ENCODE measurements at regions not wholly inside any gene's neighbourhood (a gene's known extent, or its start where the extent isn't known, plus 50 kb on each side); places are given as distances from the start of the nearest gene placed in this dataset.
"Not testable (repeated sequence)": the region's sequence is repeated elsewhere in the genome, so short reads cannot be mapped to it uniquely, and the experiment has no call there.

DNA sequence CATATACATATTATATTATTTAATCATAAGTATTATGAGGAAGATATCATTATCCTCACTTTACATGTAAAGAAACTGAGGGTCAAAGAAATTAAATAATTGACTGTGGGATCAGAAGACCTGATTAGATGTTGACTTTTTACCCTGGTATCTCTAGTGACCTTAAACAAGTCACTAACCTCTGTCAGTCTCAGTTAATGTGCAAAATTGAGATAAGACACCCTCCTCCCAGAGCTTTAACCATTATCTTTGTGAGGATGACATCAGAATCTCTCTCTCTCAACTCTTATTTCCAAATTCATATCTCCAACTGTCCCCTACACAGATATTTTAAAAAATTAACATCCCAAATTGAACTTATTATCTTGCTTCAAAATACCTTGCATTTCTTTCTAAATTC lies 177.8 kb downstream of the KLHL28 start:
- DNase-seq = no peak

DNA sequence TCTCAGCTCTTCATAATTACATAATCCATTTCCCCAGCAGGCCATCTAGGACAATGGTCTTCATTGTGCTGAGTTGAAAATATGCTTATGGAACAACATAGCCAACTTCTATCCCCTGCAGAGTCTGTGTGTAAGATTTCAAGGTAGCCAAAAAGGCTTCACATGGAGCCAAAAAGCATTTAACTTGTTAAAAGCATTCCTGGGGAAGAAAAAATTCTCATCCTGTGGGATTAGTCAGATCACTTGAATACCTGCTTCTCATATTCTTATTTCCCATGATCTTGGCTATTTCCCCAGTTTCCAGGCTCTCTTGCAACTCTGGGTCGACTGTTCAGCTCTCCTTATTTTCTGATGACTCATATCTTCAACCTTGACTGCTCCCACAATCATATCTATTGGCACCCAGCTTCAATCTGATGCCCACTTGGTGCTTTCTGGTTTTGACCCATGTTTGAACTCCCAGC lies 178.9 kb downstream of the KLHL28 start:
- DNase-seq = no peak

DNA sequence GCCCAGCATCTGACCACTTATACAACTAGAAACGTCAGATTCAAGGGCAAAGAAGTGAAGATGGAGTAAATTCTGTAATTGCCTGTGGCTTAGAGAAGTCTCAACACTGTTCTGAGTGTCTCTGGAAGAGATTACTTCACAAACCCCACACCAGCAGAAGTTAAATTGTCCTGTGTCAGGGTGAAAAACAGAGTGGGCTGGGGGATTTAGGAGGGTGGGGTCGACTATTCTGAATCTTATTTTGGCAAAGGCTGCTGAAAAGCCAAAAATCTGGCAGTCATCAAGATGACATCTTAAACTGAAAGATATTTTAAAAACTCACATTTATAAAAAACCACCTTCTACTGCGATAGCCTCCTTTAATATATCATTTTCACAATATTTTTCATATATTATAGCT lies 180.8 kb downstream of the KLHL28 start:
- DNase-seq = no peak

DNA sequence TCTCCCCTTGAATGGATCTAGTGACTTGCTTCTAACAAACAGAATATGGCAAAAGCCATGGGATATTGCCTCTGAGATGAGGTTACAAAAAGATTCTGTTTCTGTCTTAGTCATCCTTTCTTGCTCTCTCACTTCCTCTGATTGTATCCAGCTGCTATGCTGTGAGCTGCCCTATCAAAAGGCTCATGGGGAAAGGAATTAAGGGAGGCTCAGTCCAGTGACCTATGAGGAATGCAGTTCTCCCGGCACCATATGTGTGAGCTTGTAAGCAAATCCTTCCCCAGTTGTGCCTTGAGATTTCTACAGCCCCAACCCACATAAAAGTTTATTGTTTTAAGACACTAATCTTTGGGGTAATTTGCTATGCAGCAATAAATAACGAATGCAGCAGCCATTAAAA lies 183.1 kb downstream of the KLHL28 start:
- DNase-seq = no peak

DNA sequence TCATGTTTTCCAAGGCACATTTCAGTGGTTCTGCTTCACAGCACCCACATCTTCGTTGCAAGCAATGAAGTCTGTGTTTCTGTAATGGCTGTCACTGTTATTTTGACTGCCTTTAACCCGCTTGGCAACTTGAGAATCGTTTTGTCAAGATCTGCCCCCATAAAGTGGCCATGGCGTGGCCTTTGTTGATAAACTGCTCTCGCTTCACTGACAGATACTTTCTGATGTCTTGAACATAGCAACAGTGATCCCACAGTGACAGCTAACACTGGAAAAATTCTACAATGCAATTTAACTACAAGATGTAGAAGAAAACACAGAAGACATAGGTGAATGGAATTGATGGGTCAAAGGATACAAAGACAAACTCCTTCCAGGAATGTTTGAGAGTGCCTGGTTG lies 184.2 kb downstream of the KLHL28 start:
- no peak for DNase-seq

DNA sequence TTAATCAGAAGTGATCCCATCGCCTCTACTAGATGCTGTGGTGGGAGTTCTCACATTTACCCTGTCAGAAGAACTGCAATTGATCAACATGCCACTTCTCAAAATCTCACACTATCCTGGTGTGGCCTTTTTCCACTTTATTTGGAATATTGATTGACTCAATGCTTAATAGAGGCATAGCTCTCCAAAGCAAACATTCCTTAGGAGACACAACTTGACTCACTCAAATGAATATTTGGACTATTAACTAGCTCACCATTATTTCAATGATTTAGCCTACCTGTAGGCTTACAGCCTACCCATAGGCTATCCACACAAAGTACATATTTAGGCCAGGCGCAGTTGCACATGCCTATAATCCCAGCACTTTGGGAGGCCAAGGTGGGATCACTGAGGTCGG lies 186.5 kb downstream of the KLHL28 start:
- DNase-seq = no peak

DNA sequence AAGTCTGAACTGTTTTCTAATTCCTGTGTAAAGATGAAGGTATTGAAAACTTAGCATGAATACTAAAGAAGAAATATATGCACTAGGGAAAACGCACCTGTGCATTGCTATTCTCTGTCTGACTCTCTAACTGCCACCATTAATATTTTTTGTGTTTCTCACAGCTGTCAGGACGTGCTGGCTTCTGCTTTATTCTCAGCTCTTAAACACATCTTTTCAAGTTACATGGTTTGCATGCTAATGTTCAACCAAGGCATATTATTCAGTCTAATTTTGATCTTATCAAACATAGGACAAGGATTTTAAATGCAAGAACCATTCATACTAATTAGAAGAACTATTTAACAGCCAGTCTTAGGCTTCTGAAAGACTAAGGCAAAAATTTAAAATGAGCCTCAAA lies 187.4 kb downstream of the KLHL28 start:
- no peak for DNase-seq

DNA sequence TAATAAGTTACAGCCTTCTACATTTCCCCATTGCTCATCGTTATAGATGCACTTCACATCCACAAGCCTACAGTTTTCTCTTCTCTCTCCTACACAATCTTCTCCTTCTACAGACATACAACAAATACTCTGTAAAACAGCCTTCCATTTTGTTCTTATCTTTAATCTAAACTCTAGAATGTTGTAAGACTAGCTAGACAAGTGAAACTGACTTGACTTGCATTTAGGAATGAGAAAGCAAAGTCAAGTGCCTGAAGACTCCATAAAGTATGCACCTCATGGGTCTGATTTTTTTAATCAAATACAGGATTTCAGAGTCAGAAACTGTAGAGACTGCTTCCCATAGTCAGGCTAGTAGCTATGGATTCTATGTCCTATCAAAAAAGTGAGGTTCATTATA lies 190.3 kb downstream of the KLHL28 start:
- no peak for DNase-seq

DNA sequence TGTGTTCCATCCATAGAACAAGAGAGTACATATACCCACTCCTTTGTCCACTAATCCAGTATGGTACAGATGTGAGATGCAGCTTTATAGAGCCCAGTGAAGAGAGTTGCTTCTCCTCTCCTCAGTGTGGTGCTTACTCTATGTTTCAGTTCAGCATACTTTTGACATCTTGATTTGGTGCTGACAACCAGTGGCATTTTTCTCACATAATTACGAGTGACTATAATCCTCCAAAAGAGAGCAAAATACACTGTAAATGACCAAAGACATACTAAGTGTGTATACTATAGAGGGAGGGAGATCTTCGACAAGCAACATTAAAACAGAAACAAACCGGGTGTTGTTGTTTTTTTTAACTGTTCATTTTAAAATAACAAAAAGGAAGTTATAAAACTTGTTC lies 191.5 kb downstream of the KLHL28 start:
- DNase-seq = no peak

DNA sequence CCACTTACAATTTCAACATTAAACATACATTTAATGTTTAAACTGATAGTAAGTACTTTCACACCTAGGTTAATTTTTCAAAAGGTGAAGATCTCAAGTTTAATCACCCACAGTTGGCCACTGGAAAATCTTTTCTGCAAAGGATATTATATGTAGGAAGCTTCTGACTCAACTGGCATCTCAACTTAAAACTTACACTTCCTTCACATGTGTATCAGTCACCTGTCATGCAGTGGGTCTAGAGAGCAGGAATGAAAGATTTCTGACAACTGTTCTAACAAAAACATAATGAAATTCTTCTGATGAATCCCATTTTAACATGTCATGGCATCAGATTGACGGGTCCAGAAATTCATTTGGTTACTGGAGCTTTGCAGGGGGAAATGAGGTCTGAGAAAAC lies 192.8 kb downstream of the KLHL28 start:
- peak; percentile 33 for DNase-seq

DNA sequence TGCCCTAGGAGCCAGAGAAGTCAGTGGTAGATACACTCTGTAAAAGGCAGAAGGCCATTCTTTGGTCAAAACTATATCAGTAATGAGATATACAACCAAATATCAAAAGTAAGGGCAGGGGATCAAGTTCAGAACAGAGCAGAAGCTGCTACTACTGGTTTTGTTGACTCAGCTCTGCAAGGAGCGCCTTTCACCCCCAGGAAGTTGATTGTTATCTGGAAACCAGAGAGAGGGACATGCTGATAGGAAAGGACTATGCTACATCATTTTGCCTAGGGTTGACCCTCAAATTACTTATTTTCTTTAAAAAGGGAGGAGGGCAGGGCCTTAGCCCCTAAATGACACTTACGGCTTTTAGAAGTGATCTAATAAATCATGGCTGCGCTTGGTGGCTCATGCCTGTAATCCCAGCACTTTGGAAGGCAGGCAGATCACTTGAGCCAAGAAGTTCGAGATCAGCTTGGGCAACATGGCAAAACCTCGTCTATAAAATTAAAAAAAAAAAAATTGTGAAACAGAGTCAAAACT lies 194.0 kb downstream of the KLHL28 start:
- DNase-seq = no peak

DNA sequence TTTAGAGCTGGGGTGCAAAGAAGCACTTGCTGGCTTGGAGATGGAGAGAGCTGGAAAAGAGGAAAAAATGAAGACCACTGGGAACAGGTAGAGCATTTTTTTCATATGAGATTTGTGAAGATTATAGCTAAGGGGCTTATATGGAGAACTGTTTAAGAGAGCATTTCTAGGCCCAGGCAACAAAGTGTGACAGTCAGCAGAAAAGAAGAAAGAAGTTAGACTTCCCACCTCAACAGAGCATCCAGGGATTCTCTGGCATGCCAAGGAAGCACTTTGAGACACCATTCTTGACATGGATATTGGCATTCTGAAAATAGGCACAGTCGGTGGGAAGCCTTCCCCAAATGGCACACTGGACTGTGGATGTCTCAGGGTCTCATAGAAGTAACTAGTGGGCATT lies 195.5 kb downstream of the KLHL28 start:
- DNase-seq = no peak

DNA sequence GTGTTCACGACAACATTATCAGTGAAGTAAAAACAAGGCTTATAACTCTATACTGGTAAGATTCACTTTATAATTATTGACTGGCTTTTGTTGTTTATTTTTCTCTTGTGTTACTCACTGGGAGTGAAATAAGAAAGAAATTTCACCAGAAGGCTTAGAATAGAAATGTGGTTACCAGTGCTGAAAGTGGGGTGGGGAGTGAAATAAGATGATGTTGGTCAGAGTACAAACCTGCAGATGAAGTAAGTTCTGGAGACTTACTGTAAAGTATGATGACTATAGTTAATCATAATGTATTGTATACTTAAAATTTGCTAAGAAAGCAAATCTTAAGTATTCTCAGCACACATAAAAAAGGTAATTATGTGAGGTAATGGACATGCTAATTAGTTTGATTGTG lies 198.4 kb downstream of the KLHL28 start:
- no peak for DNase-seq

DNA sequence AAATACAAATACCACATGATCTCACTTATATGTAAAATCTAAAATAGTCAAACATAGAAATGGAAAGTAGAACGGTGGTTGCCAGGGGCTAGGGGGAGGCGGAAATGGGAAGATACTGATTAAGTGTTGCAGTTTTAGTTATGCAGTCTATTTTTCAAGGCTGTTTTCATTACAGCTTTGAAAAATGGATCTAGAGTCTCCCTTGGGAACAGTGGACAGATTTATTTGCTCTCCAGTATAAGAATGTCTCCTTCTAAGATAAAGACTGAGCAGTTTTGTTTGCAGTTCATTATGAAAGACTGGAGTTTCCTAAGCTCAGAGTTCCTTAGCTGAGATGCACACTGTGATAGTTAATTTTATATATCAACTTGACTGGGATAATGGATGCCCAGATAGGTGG lies 202.5 kb downstream of the KLHL28 start:
- no peak for DNase-seq

DNA sequence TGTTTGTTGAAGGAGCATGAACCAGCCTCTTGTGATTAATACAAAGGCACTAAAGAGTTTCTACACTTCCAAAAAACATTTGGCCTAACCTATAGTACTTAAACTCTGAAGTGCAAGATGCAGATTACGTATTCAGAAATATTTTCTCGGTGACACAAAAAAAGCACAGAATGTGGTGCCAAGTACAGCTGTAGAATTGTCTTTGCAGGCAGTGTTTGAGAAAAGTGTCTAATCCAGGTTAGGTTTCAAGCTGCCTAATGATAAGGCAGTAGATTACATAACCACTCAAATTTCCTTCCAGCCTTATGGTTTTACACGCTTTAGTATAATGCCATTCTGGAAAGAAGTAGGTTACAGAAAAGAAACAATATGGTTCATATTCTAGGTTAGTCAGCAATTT lies 205.2 kb downstream of the KLHL28 start:
- no peak for DNase-seq

DNA sequence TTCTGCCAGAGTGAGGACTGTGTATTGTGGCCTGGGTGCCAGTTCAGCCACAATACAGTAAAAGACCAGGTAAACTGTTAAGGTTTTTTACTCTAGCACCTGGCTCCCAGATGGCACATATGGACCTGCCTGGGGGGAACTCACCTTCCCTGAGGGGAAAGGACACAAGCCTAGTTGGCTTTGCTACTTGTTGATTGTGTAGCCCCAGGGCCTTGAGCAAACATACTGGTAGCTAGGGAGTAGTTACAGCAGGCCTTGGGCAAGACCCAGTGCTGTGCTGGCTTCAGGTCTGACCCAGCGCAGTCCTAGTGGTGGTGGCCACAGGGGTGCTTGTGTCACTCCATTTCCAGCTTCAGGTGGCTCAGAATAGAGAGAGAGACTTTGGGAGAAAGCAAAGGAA lies 216.4 kb downstream of the KLHL28 start:
- DNase-seq = no peak

DNA sequence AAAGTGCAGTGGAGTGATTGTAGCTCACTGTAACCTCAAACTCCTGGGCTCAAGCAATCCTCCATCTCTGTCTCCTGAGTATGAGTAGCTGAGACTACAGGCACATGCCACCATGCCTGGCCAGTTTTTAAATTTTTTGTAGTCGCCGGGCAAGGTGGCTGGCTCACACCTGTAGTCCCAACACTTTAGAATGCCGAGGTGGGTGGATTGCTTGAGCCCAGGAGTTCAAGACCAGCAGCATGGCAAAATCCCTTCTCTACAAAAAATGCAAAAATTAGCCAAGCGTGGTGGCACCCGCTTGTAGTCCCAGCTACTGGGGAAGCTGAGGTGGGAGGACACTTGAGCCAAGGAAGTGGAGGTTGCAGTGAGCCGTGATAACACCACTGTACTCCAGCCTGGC lies 219.5 kb downstream of the KLHL28 start:
- DNase-seq = no peak

DNA sequence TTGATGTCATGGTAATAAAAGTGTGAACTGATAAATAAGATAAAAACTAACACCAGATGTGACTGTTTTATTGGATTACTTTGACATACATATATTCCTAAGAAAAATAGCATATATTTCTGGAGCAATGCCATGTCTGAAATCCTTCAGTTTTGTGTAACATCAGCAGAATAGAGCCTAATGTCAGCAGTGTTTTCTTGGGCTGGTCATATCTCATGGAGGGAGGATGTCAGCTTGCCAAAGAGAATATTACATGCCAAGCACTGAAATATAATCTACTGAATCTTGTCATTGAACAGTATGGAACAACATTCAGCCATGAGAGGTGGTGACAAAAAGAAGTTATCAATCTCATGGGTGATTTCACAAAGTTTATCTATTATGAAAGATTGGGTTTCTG lies 220.3 kb downstream of the KLHL28 start:
- no peak for DNase-seq

DNA sequence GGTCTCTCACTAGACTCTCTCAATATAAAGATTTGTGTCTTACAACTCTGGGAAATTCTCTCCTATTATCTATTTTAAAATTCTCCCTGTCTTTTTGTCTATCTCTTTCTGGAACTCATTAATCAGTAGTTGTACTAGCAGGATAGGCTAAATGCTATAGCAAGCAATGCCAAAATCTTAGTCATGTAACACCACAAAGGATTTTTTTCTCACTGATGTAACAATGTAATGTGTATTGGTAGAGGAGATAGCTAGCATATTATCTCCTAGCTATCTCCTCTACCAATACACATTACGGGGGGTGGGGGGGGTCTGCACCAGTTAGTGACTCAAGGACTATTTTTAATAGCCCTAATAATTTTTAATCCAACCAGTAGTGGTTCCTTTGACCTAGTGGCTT lies 225.4 kb downstream of the KLHL28 start:
- no peak for DNase-seq

DNA sequence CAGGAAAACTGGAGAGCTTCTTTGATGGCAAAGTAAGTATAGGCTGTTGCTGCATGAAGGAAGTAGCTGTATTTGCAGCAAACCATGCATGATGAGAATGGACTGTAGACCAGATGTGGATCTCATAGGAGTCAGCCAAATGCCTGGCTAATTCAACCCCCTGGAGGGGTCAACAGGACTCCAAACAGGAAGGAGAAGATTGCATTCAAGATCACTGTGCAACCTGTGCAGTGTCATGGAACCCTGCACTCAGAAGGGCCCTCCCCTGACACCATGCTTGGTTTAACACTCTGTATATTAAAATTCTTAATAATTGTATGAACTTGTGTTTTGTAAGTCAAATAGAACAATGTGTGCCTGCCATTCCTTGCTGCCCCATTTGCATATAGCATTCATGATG lies 225.1 kb upstream of the FSCB start:
- no peak for DNase-seq

DNA sequence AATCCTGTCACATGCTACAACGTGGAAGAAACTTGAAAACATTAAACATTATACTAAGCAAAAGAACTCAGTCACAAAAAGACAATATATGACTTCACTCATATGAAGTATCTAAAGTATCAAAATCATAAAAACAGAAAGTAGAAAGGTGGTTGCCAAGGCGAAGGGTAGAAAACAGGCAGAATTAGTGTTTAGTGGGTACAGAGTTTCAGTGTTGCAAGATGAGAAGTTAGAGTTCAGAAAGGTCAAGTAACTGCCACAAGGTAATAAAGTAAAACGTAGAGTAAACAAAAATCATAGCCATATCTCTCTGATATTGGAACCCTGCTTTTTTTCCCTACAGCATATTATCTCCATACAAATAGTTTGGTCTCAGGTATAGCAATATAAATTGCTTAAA lies 223.8 kb upstream of the FSCB start:
- DNase-seq = no peak

DNA sequence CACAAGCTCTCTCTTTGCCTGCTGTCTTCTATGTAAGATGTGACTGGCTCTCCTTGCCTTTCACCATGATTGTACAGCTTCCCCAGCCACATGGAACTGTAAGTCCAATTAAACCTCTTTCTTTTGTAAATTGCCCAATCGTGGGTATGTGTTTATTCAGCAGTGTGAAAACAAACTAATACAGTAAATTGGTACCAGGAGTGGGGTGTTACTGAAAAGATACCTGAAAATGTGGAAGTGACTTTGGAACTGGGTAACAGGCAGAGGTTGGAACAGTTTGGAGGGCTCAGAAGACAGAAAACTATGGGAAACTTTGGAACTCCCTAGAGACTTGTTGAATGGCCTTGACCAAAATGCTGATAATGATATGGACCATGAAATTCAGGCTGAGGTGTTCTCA lies 214.3 kb upstream of the FSCB start:
- DNase-seq = not testable (repeated sequence)

DNA sequence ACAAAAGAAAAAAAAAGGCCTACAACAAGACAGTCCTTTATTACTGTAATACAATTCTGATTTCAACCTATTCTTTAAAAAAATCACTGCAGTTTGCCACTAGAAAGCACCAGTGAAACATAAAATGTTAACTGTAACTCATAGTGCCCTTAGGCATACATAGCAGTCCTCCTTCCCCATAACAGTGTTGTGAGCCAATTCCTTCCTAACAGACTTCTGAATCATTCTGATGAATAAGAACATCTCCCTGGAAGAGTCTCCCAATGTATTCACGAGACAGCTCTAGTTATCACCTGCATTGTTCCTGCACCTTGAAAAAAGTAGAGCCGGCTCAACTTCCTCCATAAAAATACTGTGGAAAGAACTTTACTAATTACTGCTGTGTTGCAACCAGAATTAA lies 213.6 kb upstream of the FSCB start:
- DNase-seq = no peak

DNA sequence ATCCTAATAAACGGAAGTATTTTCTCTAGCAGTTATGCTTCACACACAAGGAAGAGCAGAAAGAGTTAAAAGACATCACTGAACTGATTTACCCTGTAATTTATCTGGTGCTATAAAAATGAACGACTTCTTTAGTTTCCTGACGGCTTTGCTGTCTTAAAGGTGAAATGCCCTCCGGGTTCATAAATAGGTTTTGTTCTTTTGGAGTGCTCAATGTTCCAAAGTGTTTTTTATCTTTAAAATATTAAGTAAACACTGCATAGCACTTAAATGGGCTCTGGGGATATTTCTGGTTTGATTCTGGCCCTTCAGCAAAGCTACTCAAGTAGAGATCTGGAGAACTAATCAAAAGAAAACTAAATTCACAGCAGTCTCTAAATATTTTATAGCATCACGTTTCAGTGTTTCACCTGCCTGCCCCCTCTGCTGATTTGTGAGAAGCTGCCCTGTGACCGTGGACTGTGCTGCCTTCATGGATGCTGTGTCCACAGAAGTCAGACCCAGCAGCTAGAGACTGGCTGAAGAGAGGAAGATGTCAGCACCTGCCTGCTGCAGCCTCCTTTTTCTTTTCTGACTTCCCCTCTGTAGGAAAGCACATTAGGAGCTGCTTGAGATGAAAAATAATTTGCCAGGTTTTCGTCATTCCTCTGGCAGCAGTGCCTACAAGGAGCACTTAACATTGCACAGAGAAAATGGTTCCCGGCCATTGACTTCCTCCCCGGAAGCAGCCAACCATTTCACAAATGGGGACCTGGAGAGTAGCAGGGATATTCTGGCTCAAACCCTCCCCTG lies 205.1 kb upstream of the FSCB start:
- no peak for DNase-seq

All from activated CD4-positive, alpha-beta T cell treated with anti-CD3 and anti-CD28 coated beads, Interleukin-2, amount 50 U/mL, for 16 hours (primary cell).